ENCODE measurements at regions not wholly inside any gene's neighbourhood (a gene's known extent, or its start where the extent isn't known, plus 50 kb on each side); places are given as distances from the start of the nearest gene placed in this dataset.
A peak's percentile ranks its signal among the peaks of the same experiment; 100 is the strongest.

- H3K36me3 ChIP-seq (replicated peaks in 1 of 2; ENCODE audit: control insufficient read depth in 1 of 2, insufficient read depth in 2 of 2, low read length in 2 of 2): no peaks in the 10 kb centered on the region
- ChIA-PET CTCF (ENCODE audit: low intra/inter-chr PET ratio, low total read pairs) (no interaction called here), POLR2A (no interaction called here)
- H3K27ac ChIP-seq (ENCODE audit: extremely low read length, insufficient read depth, low read length): no peak overlapping the region
- no peak overlapping the region for H3K4me2 ChIP-seq (ENCODE audit: low read depth, low read length)
- DNase-seq (ENCODE audit: low spot score): no peak
- peaks cover 5% of the 10 kb centered on the region; the same call in 1 of the 2 replicates for H3K9me3 ChIP-seq (ENCODE audit: low read length)
- no peak for ATAC-seq
- H3K27me3 ChIP-seq (ENCODE audit: control insufficient read depth in 1 of 2, insufficient read depth in 2 of 2, low read length in 2 of 2): peaks cover 0 to 34% of the 10 kb centered on the region in 2 experiments; a peak in 4 of 5 replicates
- no peaks in the 10 kb centered on the region for H3K4me1 ChIP-seq (ENCODE audit: insufficient read depth, low read length)
- TF ChIP-seq PATZ1 (CRISPR knock-in tag; IDR thresholded peaks at IDR 0.05) (no peak), ATF7 (IDR thresholded peaks at IDR 0.05) (peak; percentile 93), ATF7 (CRISPR knock-in tag; IDR thresholded peaks at IDR 0.05) (no peak)
- H3K9ac ChIP-seq (ENCODE audit: insufficient read depth, low read depth, low read length): no peak overlapping the region
- in situ Hi-C loops (cut with HindIII; ENCODE audit: extremely low pct_ligation_motif_present, low pct_unique_long_range_greater_than_20kb) (no loop called here), intact Hi-C loops (cut with micrococcal nuclease; ENCODE audit: unreplicated experiment) (no loop called here)
- BruUV-seq (replicated peaks): no TSS peak
- H2AFZ ChIP-seq (ENCODE audit: low read length): no peak overlapping the region
- H3K79me2 ChIP-seq (ENCODE audit: insufficient read depth, low read length): no peaks in the 10 kb centered on the region
- H3K4me3 ChIP-seq (replicated peaks in 1 of 3; ENCODE audit: insufficient read depth in 1 of 3, low read depth in 2 of 3, low read length in 3 of 3): no peak overlapping the region
- no peaks in the 10 kb centered on the region for H4K20me1 ChIP-seq (ENCODE audit: insufficient read depth, low read length)
- no peak for FAIRE-seq
Measured at GRCh38 chr17:77712578-77712977, 245.9 kb upstream of the TNRC6C start.

GRCh38 chr17:77716289-77716926, 242.1 kb upstream of the TNRC6C start:
- Histone ChIP-seq H3K79me2 (ENCODE audit: insufficient read depth, low read length) (no peaks in the 10 kb centered on the region), H3K36me3 (replicated peaks in 1 of 2; ENCODE audit: control insufficient read depth in 1 of 2, insufficient read depth in 2 of 2, low read length in 2 of 2) (no peaks in the 10 kb centered on the region), H3K4me2 (ENCODE audit: low read depth, low read length) (no peak overlapping the region), H2AFZ (ENCODE audit: low read length) (no peak overlapping the region), H3K27me3 (ENCODE audit: control insufficient read depth in 1 of 2, insufficient read depth in 2 of 2, low read length in 2 of 2) (peaks cover 0 to 11% of the 10 kb centered on the region in 2 experiments; a peak in 2 of 5 replicates), H3K9ac (ENCODE audit: insufficient read depth, low read depth, low read length) (no peak overlapping the region), H3K9me3 (ENCODE audit: low read length) (peaks cover 5% of the 10 kb centered on the region; the same call in 1 of the 2 replicates), H3K4me3 (replicated peaks in 1 of 3; ENCODE audit: insufficient read depth in 1 of 3, low read depth in 2 of 3, low read length in 3 of 3) (no peak overlapping the region), H3K27ac (ENCODE audit: extremely low read length, insufficient read depth, low read length) (no peak overlapping the region), H3K4me1 (ENCODE audit: insufficient read depth, low read length) (peaks cover 8% of the 10 kb centered on the region), H4K20me1 (ENCODE audit: insufficient read depth, low read length) (no peaks in the 10 kb centered on the region)
- intact Hi-C loops (cut with micrococcal nuclease; ENCODE audit: unreplicated experiment) (no loop called here), in situ Hi-C loops (cut with HindIII; ENCODE audit: extremely low pct_ligation_motif_present, low pct_unique_long_range_greater_than_20kb) (no loop called here)
- ChIA-PET CTCF (ENCODE audit: low intra/inter-chr PET ratio, low total read pairs) (no interaction called here), POLR2A (no interaction called here)
- 0% methylated on average over 1 of the region's 1 CpG for WGBS (ENCODE audit: low lambda C conversion rate)
- DNase-seq (ENCODE audit: low spot score): no peak
- BruUV-seq (replicated peaks): no TSS peak
- ATAC-seq: no peak
- FAIRE-seq: no peak
- TF ChIP-seq ATF7 (IDR thresholded peaks at IDR 0.05) (peak; percentile 66; the same call in 1 of the 2 replicates), ATF7 (CRISPR knock-in tag; IDR thresholded peaks at IDR 0.05) (no peak), ZNF234 (CRISPR knock-in tag; conservative IDR thresholded peaks at IDR 0.05) (no peak), ZNF317 (CRISPR knock-in tag; IDR thresholded peaks at IDR 0.05) (peak; percentile 78; the same call in 1 of the 2 replicates), ZBTB34 (CRISPR knock-in tag; IDR thresholded peaks at IDR 0.05) (no peak), TP53 (CRISPR knock-in tag; conservative IDR thresholded peaks at IDR 0.05) (no peak), HIVEP1 (CRISPR knock-in tag; IDR thresholded peaks at IDR 0.05) (no peak)

All from HepG2 (cell line).